CD4-positive, alpha-beta T cell (primary cell): ENCODE measurements at regions not wholly inside any gene's neighbourhood (a gene's known extent, or its start where the extent isn't known, plus 50 kb on each side); places are given as distances from the start of the nearest gene placed in this dataset.

Experiments
- ATAC-seq: fragments of 200-7000 bp; cut with Tn5 transposase; one replicate; pipeline ENCODE4 v1.10.0; 2022; ENCODE audit warnings: mild to moderate bottlenecking; ENCODE audit not compliant: poor library complexity
- CTCF ChIA-PET: fragments of 350-600 bp; sonication (Branson Sonifier 250); formaldehyde crosslinking; loops from one replicate; lab custom pipeline; 2021; ENCODE audit warnings: antibody characterized with exemption, inconsistent platforms; lab: Charles Lee
- POLR2A ChIA-PET: fragments of 350-600 bp; sonication (Branson Sonifier 250); formaldehyde crosslinking; loops from one replicate; lab custom pipeline; 2021; ENCODE audit warnings: antibody characterized with exemption, inconsistent platforms; lab: Charles Lee
- DNase-seq, 14 experiments: peaks; one replicate each; pipeline ENCODE4 v3.0.0-alpha.2; 2013 to 2020; ENCODE audit warnings: mixed read lengths in 2 of 14
- H3K27ac ChIP-seq, 2 donors: one replicate each; pipeline versions ENCODE4 v1.5.1 to v1.7.0; 2013; ENCODE audit warnings: low read length in 2 of 2, low read depth in 1 of 2, mild to moderate bottlenecking in 1 of 2
- H3K27me3 ChIP-seq, 2 experiments: 1 replicate in 1 of 2; 2 replicates in 1 of 2; pipeline versions ENCODE4 v1.6.1 to v1.7.0; 2013; ENCODE audit warnings: low read length in 2 of 2, control low read depth in 1 of 2, mild to moderate bottlenecking in 1 of 2, moderate library complexity in 1 of 2; ENCODE audit not compliant: insufficient read depth in 2 of 2, control insufficient read depth in 1 of 2
- H3K36me3 ChIP-seq: one replicate; pipeline ENCODE4 v1.6.1; 2013; ENCODE audit warnings: low read length, control low read depth; ENCODE audit not compliant: insufficient read depth
- H3K4me1 ChIP-seq: one replicate; pipeline ENCODE4 v1.6.1; 2013; ENCODE audit warnings: low read length, control low read depth; ENCODE audit not compliant: insufficient read depth
- H3K4me3 ChIP-seq: one replicate; pipeline ENCODE4 v1.5.1; 2013; ENCODE audit warnings: mild to moderate bottlenecking, low read length, moderate library complexity
- H3K9me3 ChIP-seq, 2 experiments: 1 replicate in 1 of 2; 2 replicates in 1 of 2; pipeline versions ENCODE4 v1.6.1 to v1.7.0; 2013; ENCODE audit warnings: low read length in 2 of 2, mild to moderate bottlenecking in 2 of 2, control low read depth in 1 of 2, moderate library complexity in 1 of 2; ENCODE audit not compliant: control insufficient read depth in 1 of 2, insufficient read depth in 1 of 2
- H3K27ac Mint-ChIP-seq: one replicate; pipeline ENCODE4 v1.8.0; 2020; ENCODE audit warnings: mixed read lengths
- H3K27me3 Mint-ChIP-seq: one replicate; pipeline ENCODE4 v1.8.0; 2021; ENCODE audit warnings: mixed read lengths
- H3K36me3 Mint-ChIP-seq: one replicate; pipeline ENCODE4 v1.8.0; 2021; ENCODE audit warnings: low read depth, mixed read lengths
- H3K4me1 Mint-ChIP-seq: one replicate; pipeline ENCODE4 v1.8.0; 2021; ENCODE audit warnings: low read depth, mixed read lengths
- H3K4me3 Mint-ChIP-seq: one replicate; pipeline ENCODE4 v1.8.0; 2020; ENCODE audit warnings: mild to moderate bottlenecking, mixed read lengths
- H3K9me3 Mint-ChIP-seq: one replicate; pipeline ENCODE4 v1.8.0; 2020; ENCODE audit warnings: mixed read lengths
- CTCF ChIP-seq: fragments of 200-600 bp; IDR thresholded peaks from one replicate; pipeline ENCODE4 v1.8.0; 2022; ENCODE audit warnings: antibody characterized with exemption, mild to moderate bottlenecking
- intact Hi-C, 2 experiments: fragments of 100-400 bp; cut with DNase I in 1 of 2; cut with micrococcal nuclease in 1 of 2; formaldehyde crosslinking; loops; one replicate each; pipeline versions ENCODE4 v1.15.1 to v1.9.0; 2023 to 2025; cut with DNase I, micrococcal nuclease

- Mint-ChIP-seq H3K9me3 (peaks cover 14% of the 10 kb centered on the region), H3K4me1 (no peaks in the 10 kb centered on the region), H3K27me3 (peaks cover 15% of the 10 kb centered on the region), H3K4me3 (no peak overlapping the region), H3K36me3 (no peaks in the 10 kb centered on the region), H3K27ac (no peak overlapping the region)
- peaks cover 5 to 9% of the 10 kb centered on the region in 2 experiments for H3K9me3 ChIP-seq
- no peak overlapping the region for H3K27ac ChIP-seq
- intact Hi-C loops: no loop called here
- H3K4me3 ChIP-seq: no peak overlapping the region
- no peaks in the 10 kb centered on the region for H3K36me3 ChIP-seq
- H3K4me1 ChIP-seq: no peaks in the 10 kb centered on the region
- no peak for ATAC-seq
- peaks cover 0 to under 1% of the 10 kb centered on the region in 2 experiments for H3K27me3 ChIP-seq
- ChIA-PET CTCF (no interaction called here), POLR2A (no interaction called here)
- DNase-seq: no peak
- TF ChIP-seq CTCF: no peak
These were observed 364.9 kb downstream of the ICE1 start for GRCh38 chr5:5787373-5787772.

- Mint-ChIP-seq H3K4me1 (no peaks in the 10 kb centered on the region), H3K9me3 (peaks cover 11% of the 10 kb centered on the region), H3K27ac (no peak overlapping the region), H3K4me3 (no peak overlapping the region), H3K27me3 (no peaks in the 10 kb centered on the region), H3K36me3 (no peaks in the 10 kb centered on the region)
- Histone ChIP-seq H3K9me3 (peaks cover 5 to 9% of the 10 kb centered on the region in 2 experiments), H3K27me3 (peaks cover 0 to 2% of the 10 kb centered on the region in 2 experiments), H3K4me1 (no peaks in the 10 kb centered on the region), H3K36me3 (no peaks in the 10 kb centered on the region), H3K4me3 (no peak overlapping the region), H3K27ac (no peak overlapping the region)
- CTCF ChIA-PET: no interaction called here
- no peak for TF ChIP-seq CTCF
- ATAC-seq: no peak
- DNase-seq: no peak
- POLR2A ChIA-PET: no interaction called here
- intact Hi-C loops: no loop called here
These were observed 361.6 kb downstream of the ICE1 start for GRCh38 chr5:5784101-5784500.

DNA sequence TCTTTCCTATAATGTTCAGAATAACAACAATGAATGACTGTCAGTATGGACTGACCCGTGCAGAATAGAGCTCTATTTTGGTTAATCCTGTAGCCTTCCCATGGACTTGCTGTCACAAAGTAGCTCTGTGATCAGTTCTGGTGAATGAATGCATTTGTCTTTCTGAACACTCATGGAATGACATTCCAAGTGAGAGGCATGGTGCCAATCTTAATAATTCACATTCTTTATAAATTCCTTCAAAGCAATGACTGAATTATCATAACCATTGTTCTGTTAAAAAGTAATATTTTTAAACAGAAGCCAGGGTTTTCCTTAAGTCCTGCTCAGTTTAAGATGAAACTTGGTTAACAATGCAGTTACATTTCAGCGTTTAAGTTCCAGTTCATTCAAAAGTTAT lies 360.5 kb downstream of the ICE1 start:
- Mint-ChIP-seq H3K27me3 (no peaks in the 10 kb centered on the region), H3K4me1 (no peaks in the 10 kb centered on the region), H3K27ac (no peak overlapping the region), H3K9me3 (peaks cover 8% of the 10 kb centered on the region), H3K4me3 (no peak overlapping the region), H3K36me3 (no peaks in the 10 kb centered on the region)
- Histone ChIP-seq H3K27ac (no peak overlapping the region), H3K36me3 (no peaks in the 10 kb centered on the region), H3K4me1 (no peaks in the 10 kb centered on the region), H3K27me3 (peaks cover 0 to 2% of the 10 kb centered on the region in 2 experiments), H3K9me3 (peaks cover 3 to 9% of the 10 kb centered on the region in 2 experiments), H3K4me3 (no peak overlapping the region)
- ChIA-PET CTCF (no interaction called here), POLR2A (no interaction called here)
- TF ChIP-seq CTCF: no peak
- intact Hi-C loops: no loop called here
- no peak for ATAC-seq
- no peak for DNase-seq
